ENCODE measurements at regions not wholly inside any gene's neighbourhood (a gene's known extent, or its start where the extent isn't known, plus 50 kb on each side); places are given as distances from the start of the nearest gene placed in this dataset.

DNA sequence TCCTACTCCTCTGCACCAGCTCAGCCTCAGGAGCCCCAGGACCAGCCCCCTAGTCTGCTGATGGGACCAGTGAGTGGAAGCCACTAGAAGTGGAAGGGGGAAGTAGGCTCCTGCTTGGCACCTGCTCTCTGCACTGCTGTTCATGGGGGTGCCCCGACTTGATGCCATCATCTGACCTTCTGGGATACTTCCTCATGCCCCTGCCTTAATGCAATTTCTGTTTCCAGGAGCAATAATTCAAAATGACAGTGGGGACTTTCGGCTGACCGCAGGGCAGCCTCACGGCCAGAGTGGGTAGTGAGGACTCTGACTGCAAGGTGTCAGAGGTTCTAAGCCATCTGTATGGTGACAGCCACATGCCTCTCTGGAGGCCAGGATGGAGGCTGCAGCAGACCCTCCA, 196.4 kb upstream of the WSCD1 start:
- TF ChIP-seq CREB1 (IDR thresholded peaks at IDR 0.05; ENCODE audit: low read depth) = no peak
- TF ChIP-seq EP300 (IDR thresholded peaks at IDR 0.05; ENCODE audit: borderline replicate concordance) = no peak
- TF ChIP-seq FOXM1 (IDR thresholded peaks at IDR 0.05; ENCODE audit: borderline replicate concordance, low read depth) = no peak

- TF ChIP-seq TCF12 (IDR thresholded peaks at IDR 0.05; ENCODE audit: low read depth) = no peak
Measured at GRCh38 chr17:5874486-5874885, 195.7 kb upstream of the WSCD1 start.

DNA sequence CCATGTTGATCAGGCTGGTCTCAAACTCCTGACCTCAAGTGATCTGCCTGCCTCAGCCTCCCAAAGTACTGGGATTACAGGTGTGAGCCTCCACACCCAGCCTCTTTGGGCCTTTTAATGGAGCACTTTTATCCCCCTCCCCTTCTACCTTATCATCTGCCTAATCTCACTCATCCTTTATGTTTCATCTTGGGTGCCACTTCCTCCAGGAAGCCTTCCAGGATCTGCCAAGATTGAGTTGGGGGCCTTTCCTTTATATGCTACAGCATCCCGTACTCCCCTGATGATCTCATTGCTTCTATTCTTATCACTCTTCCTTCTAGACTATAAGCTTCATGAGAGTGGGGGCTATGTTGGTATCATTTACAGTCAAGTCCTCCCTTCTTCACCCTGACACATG, 192.8 kb upstream of the WSCD1 start:
- TF ChIP-seq ZBTB7A (IDR thresholded peaks at IDR 0.05; ENCODE audit: low read depth) (no peak), CREB1 (IDR thresholded peaks at IDR 0.05; ENCODE audit: low read depth) (no peak), TAF1 (IDR thresholded peaks at IDR 0.05; ENCODE audit: low read depth) (no peak), TCF12 (IDR thresholded peaks at IDR 0.05; ENCODE audit: low read depth) (no peak), YY1 (IDR thresholded peaks at IDR 0.05; ENCODE audit: low read depth) (no peak), FOXM1 (IDR thresholded peaks at IDR 0.05; ENCODE audit: borderline replicate concordance, low read depth) (no peak), EGR1 (IDR thresholded peaks at IDR 0.05) (no peak)
- TF ChIP-seq, protein P1, sequence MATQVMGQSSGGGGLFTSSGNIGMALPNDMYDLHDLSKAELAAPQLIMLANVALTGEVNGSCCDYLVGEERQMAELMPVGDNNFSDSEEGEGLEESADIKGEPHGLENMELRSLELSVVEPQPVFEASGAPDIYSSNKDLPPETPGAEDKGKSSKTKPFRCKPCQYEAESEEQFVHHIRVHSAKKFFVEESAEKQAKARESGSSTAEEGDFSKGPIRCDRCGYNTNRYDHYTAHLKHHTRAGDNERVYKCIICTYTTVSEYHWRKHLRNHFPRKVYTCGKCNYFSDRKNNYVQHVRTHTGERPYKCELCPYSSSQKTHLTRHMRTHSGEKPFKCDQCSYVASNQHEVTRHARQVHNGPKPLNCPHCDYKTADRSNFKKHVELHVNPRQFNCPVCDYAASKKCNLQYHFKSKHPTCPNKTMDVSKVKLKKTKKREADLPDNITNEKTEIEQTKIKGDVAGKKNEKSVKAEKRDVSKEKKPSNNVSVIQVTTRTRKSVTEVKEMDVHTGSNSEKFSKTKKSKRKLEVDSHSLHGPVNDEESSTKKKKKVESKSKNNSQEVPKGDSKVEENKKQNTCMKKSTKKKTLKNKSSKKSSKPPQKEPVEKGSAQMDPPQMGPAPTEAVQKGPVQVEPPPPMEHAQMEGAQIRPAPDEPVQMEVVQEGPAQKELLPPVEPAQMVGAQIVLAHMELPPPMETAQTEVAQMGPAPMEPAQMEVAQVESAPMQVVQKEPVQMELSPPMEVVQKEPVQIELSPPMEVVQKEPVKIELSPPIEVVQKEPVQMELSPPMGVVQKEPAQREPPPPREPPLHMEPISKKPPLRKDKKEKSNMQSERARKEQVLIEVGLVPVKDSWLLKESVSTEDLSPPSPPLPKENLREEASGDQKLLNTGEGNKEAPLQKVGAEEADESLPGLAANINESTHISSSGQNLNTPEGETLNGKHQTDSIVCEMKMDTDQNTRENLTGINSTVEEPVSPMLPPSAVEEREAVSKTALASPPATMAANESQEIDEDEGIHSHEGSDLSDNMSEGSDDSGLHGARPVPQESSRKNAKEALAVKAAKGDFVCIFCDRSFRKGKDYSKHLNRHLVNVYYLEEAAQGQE (IDR thresholded peaks at IDR 0.05; ENCODE audit: low read depth) = no peak
- TF ChIP-seq, protein P2, sequence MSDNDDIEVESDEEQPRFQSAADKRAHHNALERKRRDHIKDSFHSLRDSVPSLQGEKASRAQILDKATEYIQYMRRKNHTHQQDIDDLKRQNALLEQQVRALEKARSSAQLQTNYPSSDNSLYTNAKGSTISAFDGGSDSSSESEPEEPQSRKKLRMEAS (IDR thresholded peaks at IDR 0.05) = no peak

DNA sequence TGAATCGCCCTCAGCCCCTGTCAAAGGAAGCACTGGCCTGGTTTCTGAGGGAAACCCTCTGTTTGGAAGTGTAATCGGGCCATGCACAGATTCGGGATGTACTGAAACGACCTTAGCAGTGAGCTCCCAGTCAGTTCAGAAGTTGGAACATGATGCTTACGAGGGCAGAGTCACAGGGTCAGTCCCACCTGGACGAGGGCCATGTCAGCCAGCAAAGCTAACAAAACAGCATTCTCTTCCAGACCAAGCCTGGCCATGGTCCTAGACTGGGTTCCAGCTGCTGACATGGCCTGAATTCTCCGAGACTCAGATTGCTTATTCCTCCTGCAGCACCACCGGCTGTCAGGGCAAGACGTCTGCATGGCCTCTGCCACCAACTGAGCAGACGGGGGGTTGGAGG, 192.2 kb upstream of the WSCD1 start:
- TF ChIP-seq USF1 (IDR thresholded peaks at IDR 0.05) (no peak), CEBPB (IDR thresholded peaks at IDR 0.05) (no peak), CREB1 (IDR thresholded peaks at IDR 0.05; ENCODE audit: low read depth) (no peak), TAF1 (IDR thresholded peaks at IDR 0.05; ENCODE audit: low read depth) (no peak), YY1 (IDR thresholded peaks at IDR 0.05; ENCODE audit: low read depth) (no peak), NFIC (IDR thresholded peaks at IDR 0.05) (no peak), TCF12 (IDR thresholded peaks at IDR 0.05; ENCODE audit: low read depth) (no peak), EP300 (IDR thresholded peaks at IDR 0.05; ENCODE audit: borderline replicate concordance) (no peak), TEAD4 (IDR thresholded peaks at IDR 0.05) (no peak), EGR1 (IDR thresholded peaks at IDR 0.05) (no peak), FOXM1 (IDR thresholded peaks at IDR 0.05; ENCODE audit: borderline replicate concordance, low read depth) (no peak), ZBTB7A (IDR thresholded peaks at IDR 0.05; ENCODE audit: low read depth) (no peak), RAD21 (IDR thresholded peaks at IDR 0.05; ENCODE audit: low read depth) (no peak)
- TF ChIP-seq, protein P2 (IDR thresholded peaks at IDR 0.05) = no peak
- TF ChIP-seq, protein P1 (IDR thresholded peaks at IDR 0.05; ENCODE audit: low read depth) = no peak

- no peak for TF ChIP-seq TAF1 (IDR thresholded peaks at IDR 0.05; ENCODE audit: low read depth)
Measured at GRCh38 chr17:5881849-5882248, 188.3 kb upstream of the WSCD1 start.

DNA sequence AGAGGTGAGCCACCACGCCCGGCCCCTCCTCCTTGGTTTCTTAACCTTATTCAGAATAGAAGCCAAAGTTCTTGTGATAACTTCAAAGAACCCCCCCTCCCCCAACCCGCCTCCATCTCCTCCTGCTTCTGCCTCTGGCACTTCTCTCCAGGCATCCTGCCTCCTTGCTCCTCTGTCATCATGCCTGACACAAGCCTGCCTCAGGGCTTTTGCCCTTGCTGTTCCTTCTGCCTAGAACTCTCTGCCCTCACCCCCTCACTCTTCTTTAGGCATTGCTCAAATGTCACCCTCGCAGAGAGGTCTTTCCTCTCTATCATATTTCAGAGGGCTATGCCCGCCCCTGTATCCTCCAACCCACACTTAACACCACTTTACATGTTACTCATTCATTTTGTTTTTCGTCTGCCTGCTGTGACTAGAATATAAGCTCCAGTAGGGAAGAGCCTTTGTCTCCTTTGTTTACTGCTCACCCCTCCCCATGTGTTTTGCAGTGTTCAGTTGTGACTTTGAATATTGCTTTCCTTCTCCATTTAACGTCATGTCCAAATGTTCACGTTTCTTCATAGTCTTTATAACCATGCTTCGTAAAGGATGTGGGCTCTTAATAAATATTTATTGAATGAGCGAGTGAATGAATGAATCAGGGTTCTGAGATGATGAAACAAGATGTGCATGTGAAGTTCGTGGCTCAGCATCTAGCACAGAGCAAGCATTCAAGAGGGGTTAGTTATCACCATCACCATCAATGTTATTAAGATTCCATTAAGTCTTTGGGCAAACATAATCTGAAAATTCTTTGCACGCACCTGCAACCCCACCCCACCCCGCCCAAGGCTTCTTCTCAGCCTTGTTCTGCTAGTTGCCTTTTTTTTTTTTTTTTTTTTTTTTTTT, 186.2 kb upstream of the WSCD1 start:
- TF ChIP-seq ZBTB7A (IDR thresholded peaks at IDR 0.05; ENCODE audit: low read depth) (no peak), YY1 (IDR thresholded peaks at IDR 0.05; ENCODE audit: low read depth) (no peak), TAF1 (IDR thresholded peaks at IDR 0.05; ENCODE audit: low read depth) (no peak), USF1 (IDR thresholded peaks at IDR 0.05) (no peak), EP300 (IDR thresholded peaks at IDR 0.05; ENCODE audit: borderline replicate concordance) (no peak), FOXM1 (IDR thresholded peaks at IDR 0.05; ENCODE audit: borderline replicate concordance, low read depth) (no peak), TCF12 (IDR thresholded peaks at IDR 0.05; ENCODE audit: low read depth) (no peak), EGR1 (IDR thresholded peaks at IDR 0.05) (no peak), TEAD4 (IDR thresholded peaks at IDR 0.05) (no peak), CREB1 (IDR thresholded peaks at IDR 0.05; ENCODE audit: low read depth) (no peak), RAD21 (IDR thresholded peaks at IDR 0.05; ENCODE audit: low read depth) (no peak), NFIC (IDR thresholded peaks at IDR 0.05) (no peak), CEBPB (IDR thresholded peaks at IDR 0.05) (no peak)
- TF ChIP-seq, protein P1 (IDR thresholded peaks at IDR 0.05; ENCODE audit: low read depth) = no peak

Measured in Ishikawa (cell line).